Left lung (tissue), 4 donors: ENCODE measurements at regions not wholly inside any gene's neighbourhood (a gene's known extent, or its start where the extent isn't known, plus 50 kb on each side); places are given as distances from the start of the nearest gene placed in this dataset.

ENCODE experiments used
- ATAC-seq: fragments of 200-7000 bp; cut with Tn5 transposase; one replicate; pipeline ENCODE4 v1.9.1; 2020; ENCODE audit warnings: moderate library complexity
- DNase-seq, 4 donors: peaks; one replicate each; pipeline ENCODE4 v3.0.0-alpha.2; 2013 to 2020
- H3K27ac ChIP-seq, 2 donors: fragments of 200-600 bp; sonication (generic) in 1 of 2; one replicate each; pipeline versions ENCODE4 v1.5.0 to v1.8.0; 2020 to 2021
- H3K27me3 ChIP-seq, 2 donors: fragments of 200-600 bp; sonication (generic) in 1 of 2; one replicate each; pipeline versions ENCODE4 v1.5.0 to v1.8.0; 2020 to 2021
- H3K36me3 ChIP-seq, 2 donors: fragments of 200-600 bp; sonication (generic) in 1 of 2; one replicate each; pipeline versions ENCODE4 v1.5.0 to v1.8.0; 2020 to 2021
- H3K4me1 ChIP-seq, 2 donors: fragments of 200-600 bp; one replicate each; pipeline ENCODE4 v1.8.0; 2021
- H3K4me3 ChIP-seq, 2 donors: fragments of 200-600 bp; sonication (generic) in 1 of 2; one replicate each; pipeline versions ENCODE4 v1.5.0 to v1.8.0; 2020 to 2021; ENCODE audit warnings: mild to moderate bottlenecking in 1 of 2
- H3K9me3 ChIP-seq, 2 donors: fragments of 200-600 bp; sonication (generic) in 1 of 2; one replicate each; pipeline versions ENCODE4 v1.5.0 to v1.8.0; 2020 to 2021
- CTCF ChIP-seq, 2 donors: fragments of 200-600 bp; sonication (generic) in 1 of 2; IDR thresholded peaks; one replicate each; pipeline versions ENCODE4 v1.5.0 to v1.8.0; 2021; ENCODE audit warnings: antibody characterized with exemption in 2 of 2
- intact Hi-C, 2 donors: fragments of 100-400 bp; cut with DNase I; formaldehyde crosslinking; loops; one replicate each; pipeline versions ENCODE4 v1.11.2 to v1.14.2; 2022
- donor health status: DM: no; HTN: yes; CAD: no.
- donor health status: DM: no; HTN: no; CAD: no.

- Histone ChIP-seq H3K9me3 (no peaks in the 10 kb centered on the region), H3K4me3 (no peak overlapping the region), H3K27me3 (no peaks in the 10 kb centered on the region), H3K36me3 (no peaks in the 10 kb centered on the region), H3K27ac (no peak overlapping the region), H3K4me1 (no peaks in the 10 kb centered on the region)
- DNase-seq (no peak), ATAC-seq (no peak)
- no peak for TF ChIP-seq CTCF (IDR thresholded peaks at IDR 0.05)
- intact Hi-C loops, result no loop called here
Measured at GRCh38 chrX:35406386-35406785, 391.8 kb upstream of the MAGEB16 start.

GRCh38 chrX:35416782-35417181 lies 381.4 kb upstream of the MAGEB16 start:
- intact Hi-C loops, result no loop called here
- no peaks in the 10 kb centered on the region for H3K27me3 ChIP-seq
- no peaks in the 10 kb centered on the region for H3K4me1 ChIP-seq
- ATAC-seq (no peak), DNase-seq (no peak)
- no peak for TF ChIP-seq CTCF (IDR thresholded peaks at IDR 0.05)
- no peak overlapping the region for H3K4me3 ChIP-seq
- H3K9me3 ChIP-seq, result no peaks in the 10 kb centered on the region
- no peak overlapping the region for H3K27ac ChIP-seq
- H3K36me3 ChIP-seq, result no peaks in the 10 kb centered on the region

DNA sequence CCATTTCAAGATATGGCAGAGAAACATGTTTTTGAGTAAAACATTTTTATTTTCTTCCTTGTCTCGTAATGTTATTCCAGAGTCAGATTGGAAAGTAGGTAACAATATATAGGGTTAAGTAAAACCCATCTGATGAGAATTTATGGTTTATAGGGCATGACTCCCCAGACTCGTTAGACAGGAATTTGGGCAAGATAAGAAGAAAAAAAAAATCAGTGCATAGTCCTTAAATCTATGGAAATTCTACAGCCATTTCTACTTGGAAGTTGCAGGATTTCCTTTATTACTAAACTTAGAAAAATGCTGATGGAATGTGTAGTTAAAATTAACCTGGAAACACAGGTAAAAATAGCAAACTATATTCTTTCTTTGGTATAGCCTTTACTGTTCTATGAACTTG lies 366.1 kb upstream of the MAGEB16 start:
- ATAC-seq (no peak), DNase-seq (no peak)
- no peaks in the 10 kb centered on the region for H3K36me3 ChIP-seq
- no peak overlapping the region for H3K27ac ChIP-seq
- no peak for TF ChIP-seq CTCF (IDR thresholded peaks at IDR 0.05)
- no peaks in the 10 kb centered on the region for H3K27me3 ChIP-seq
- H3K4me3 ChIP-seq, result no peak overlapping the region
- H3K9me3 ChIP-seq, result no peaks in the 10 kb centered on the region
- no peaks in the 10 kb centered on the region for H3K4me1 ChIP-seq
- intact Hi-C loops, result no loop called here

GRCh38 chrX:35439034-35439660 lies 359.0 kb upstream of the MAGEB16 start:
- no peak for TF ChIP-seq CTCF (IDR thresholded peaks at IDR 0.05)
- no peak overlapping the region for H3K27ac ChIP-seq
- no peaks in the 10 kb centered on the region for H3K4me1 ChIP-seq
- H3K4me3 ChIP-seq, result no peak overlapping the region
- DNase-seq (no peak), ATAC-seq (no peak)
- H3K36me3 ChIP-seq, result no peaks in the 10 kb centered on the region
- no peaks in the 10 kb centered on the region for H3K9me3 ChIP-seq
- H3K27me3 ChIP-seq, result no peaks in the 10 kb centered on the region
- intact Hi-C loops, result no loop called here

DNA sequence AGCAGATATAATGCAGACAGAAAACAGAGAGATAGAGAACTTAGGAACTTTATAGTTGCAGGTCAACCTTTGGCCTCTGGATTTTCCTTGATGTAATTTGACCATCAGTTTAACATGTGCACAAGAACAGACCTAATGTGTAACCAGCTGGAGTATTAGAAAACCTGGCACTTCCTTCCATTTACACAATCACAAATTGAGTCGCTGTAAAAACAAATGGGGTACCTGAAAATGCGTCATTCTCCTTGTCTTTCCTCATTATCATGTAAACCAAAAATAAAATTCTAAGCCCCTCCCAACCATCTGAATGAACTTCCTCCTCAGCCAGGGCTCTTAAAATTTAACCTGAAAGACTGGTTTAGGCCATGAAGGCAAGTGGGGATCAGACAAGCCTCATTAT lies 358.4 kb upstream of the MAGEB16 start:
- H3K27me3 ChIP-seq, result no peaks in the 10 kb centered on the region
- H3K27ac ChIP-seq, result no peak overlapping the region
- no peaks in the 10 kb centered on the region for H3K4me1 ChIP-seq
- no peak for TF ChIP-seq CTCF (IDR thresholded peaks at IDR 0.05)
- no peak for DNase-seq
- H3K9me3 ChIP-seq, result no peaks in the 10 kb centered on the region
- ATAC-seq, result peak; percentile 45
- intact Hi-C loops, result no loop called here
- H3K4me3 ChIP-seq, result no peak overlapping the region
- no peaks in the 10 kb centered on the region for H3K36me3 ChIP-seq
